ACHN (cell line): ENCODE measurements at regions not wholly inside any gene's neighbourhood (a gene's known extent, or its start where the extent isn't known, plus 50 kb on each side); places are given as distances from the start of the nearest gene placed in this dataset.
A peak's percentile ranks its signal among the peaks of the same experiment; 100 is the strongest.

Source experiments
- DNase-seq: peaks from one replicate; pipeline ENCODE4 v3.0.0-alpha.2; 2015
- in situ Hi-C: cut with HindIII; loops from 2 replicates; pipeline ENCODE4 v1.10.0; 2017; ENCODE audit warnings: low sequenced_read_pairs, low pct_ligation_motif_present, low pct_unique_long_range_greater_than_20kb

DNA sequence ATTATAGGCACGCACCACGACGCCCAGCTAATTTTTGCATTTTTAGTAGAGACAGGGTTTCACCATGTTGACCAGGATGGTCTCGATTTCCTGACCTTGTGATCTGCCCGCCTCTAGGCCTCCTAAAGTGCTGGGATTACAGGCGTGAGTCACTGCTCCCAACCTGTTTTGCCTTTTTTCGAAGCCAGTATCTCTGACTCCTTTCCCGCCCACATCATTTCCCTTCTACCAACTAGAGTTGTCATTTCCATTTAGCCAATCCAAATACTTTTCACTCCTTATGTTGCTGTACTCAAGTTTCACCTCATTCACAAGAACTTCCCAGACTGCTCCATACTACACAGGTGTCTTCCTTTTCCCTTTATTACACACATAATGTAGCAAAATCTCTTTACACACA lies 502.6 kb upstream of the CDH6 start:
- no peak for DNase-seq
- in situ Hi-C loops: no loop called here

DNA sequence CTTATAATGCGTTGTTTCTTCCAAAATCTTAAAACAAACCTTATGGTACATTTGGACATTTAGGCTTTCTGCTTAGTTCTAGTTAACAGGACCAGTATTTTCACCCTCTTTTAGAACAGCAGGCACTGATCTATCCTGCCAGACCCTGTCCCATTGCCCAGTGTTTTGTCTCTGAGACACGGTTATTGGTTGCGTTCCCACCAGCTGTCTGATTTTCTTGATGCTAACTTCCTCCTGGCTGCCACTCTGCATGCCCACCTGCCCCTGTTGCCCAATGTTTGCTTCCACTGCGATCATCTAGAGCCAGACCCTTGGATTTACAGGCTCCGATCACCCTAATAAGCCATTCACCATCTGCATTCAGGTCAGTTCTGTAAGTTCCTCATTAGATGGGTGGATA lies 506.0 kb upstream of the CDH6 start:
- in situ Hi-C loops: no loop called here

DNA sequence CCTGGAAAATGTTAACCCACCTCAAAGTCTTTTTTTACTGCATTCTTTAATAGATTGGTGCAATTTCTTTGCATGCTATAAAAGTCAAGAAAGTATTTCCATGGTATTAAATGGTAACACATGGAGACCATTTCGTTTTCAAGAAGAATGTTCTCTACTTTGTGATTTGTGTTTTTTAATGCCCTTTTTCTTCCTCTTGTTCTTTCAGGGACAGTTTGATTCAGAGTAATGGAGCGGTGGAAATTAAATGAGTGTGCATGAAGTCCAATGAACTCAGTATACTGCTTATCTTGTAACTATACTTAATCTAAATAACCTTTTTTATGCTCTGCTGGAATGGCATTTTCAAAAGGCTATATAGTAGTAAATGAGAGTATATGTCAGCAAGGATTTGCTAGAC lies 507.0 kb upstream of the CDH6 start:
- in situ Hi-C loops: no loop called here
- DNase-seq: no peak

More for the DNA sequence above, 506.0 kb upstream of the CDH6 start:
- DNase-seq: no peak

DNA sequence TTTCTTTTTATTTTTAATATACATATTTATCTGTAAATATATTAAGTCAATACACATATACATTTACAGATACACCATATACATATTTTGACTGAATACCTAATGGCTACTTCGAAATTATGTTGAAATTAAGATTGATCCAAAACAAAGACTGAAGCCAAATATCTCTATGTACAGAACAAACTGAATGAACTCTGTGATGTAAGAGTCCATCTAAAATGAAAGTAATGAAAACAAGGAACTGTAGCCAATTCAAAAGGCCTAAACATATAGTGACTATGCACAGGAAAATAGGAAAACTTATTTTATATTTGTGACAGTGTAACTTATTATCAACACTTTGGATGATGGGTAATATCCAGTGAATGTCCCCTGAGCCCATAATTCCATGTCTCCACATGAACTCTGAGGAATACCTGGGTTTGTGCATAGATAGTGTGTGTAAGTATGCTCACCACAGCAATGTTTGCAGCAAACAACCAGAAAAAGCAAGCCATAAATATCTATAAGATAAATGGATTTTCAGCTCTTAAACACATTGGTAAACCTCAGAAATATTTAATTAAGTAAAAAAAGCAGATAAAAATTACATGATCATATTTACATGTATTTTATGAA lies 517.2 kb upstream of the CDH6 start:
- no peak for DNase-seq
- in situ Hi-C loops: no loop called here

DNA sequence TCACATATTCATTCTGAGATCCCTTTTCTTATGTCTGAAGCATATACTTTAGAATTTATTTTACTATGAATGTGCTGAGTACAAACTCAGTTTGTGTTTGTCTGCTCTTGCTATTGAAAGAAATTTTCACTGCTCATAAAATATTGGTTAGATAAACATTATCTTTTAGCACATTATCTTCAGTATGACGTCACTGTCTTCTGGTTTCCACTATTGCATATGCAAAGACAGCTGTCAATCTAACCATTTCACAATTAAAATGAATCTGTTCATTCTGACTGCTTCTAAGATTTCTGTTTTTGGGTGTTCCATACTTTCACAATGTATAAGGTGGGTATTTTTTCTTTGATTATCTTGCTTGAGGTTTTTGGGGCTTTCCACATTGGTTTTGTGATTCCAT lies 526.2 kb upstream of the CDH6 start:
- DNase-seq: no peak

DNA sequence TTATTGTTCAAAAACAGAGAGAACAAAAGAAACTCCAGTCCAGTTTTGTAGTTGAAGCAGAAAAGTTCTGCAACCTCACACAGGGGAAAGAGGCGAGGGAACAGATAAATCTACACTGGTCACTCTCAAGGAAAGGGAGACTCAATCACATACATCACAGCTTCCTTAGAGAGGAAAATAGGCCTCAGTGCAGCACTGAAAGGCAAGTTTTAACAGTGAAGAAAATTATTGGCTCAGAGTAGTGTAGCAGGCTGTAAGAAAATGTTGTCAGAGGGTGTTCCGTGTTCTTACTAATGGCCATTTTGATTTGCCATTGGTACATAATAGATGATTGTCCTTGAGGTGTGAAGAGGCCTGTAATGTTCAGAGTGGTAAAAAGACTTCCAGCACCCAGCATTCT lies 530.0 kb upstream of the CDH6 start:
- no peak for DNase-seq
- in situ Hi-C loops: no loop called here

More for the DNA sequence above, 526.2 kb upstream of the CDH6 start:
- in situ Hi-C loops: no loop called here

DNA sequence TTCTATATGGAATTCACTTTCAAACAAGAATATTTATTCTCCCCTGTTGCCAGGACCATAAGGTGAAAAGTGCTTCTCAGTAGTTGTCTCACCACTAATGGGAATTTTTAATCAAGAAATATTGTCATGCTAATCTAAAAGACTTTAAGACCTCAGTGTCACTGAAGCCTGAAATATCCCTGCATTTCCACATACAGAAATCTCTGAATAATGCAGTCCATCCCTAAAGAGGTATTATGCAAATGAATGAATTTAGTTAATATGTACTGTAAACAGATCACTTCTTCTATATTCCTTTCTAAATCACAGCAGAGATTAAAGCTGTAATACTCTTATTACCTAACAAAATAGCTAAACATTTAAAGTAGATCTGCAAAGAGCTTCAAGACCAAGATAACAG lies 531.1 kb upstream of the CDH6 start:
- in situ Hi-C loops: no loop called here
- no peak for DNase-seq

DNA sequence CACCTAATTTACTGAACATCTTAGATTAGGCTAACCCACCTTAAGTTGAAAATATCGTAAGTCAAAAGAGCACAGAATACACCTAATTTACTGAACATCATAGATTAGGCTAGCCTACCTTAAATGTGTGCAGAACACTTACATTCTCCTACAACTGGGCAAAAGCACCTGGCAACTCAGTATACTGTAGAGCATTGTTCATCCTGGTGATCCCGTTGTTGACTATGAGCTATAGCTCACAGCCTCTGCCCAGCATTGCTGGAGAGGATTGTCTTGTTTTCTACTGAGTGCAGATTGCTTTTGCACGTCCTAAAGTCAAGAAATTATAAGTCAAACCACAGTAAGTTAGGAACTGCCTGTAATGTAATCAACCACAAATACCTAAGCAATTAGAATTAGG lies 531.8 kb upstream of the CDH6 start:
- in situ Hi-C loops: no loop called here
- DNase-seq: no peak

DNA sequence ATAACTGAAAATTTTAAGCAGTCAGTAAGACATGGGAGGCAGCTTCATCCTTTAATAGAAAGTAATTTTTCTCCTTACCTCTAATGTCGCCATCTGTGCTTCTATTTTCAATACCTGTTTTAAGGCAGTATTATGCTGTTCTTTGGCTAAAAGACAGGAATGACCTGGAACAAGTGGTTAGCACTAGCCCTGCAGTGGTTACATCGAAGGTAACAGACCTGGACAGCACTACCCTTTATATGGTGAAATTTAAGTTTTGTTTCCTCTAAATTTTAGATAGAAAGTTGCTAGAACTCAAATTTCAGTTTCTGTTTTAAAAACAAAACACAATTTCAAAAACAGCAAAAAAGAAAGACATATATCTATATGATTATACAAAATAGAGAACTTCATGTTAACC lies 534.1 kb upstream of the CDH6 start:
- in situ Hi-C loops: no loop called here
- no peak for DNase-seq

DNA sequence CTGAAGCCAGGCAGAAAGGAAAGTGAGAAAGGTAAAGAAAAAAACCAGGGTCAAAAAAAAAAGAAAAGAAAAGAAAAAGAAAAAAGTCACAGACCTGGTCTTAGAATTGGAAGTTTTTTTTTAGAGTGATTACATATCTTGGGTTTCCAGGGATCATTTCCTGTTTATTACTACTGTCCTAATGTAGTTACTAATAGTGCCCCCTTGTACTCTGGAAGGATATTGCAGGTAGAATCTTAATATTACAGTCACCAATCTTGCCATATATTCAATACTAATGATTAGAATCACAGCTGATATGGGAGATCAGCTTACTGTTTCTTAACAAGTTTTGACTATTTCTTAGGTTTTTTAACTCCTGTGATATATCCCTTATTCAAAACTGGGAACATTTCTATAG lies 543.2 kb upstream of the CDH6 start:
- DNase-seq: peak; percentile 8
- in situ Hi-C loops: no loop called here

DNA sequence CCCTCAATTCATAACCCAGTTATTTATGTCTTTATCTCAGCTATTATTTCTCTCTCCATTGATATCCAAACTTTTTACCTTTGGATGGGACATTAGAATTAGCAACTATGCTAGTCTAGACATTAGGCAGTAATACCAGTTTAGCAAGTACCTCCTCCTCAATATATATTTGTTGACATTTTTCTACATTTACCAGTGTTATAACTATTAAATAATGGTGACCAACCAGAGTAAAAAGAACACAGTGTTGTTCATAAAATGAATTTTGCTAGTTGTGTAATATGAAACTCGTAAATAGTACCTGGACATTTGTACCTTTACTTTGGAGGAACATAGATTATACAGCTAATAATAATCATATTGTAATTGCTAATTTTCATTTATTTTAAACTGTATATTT lies 554.6 kb upstream of the CDH6 start:
- no peak for DNase-seq
- in situ Hi-C loops: no loop called here

DNA sequence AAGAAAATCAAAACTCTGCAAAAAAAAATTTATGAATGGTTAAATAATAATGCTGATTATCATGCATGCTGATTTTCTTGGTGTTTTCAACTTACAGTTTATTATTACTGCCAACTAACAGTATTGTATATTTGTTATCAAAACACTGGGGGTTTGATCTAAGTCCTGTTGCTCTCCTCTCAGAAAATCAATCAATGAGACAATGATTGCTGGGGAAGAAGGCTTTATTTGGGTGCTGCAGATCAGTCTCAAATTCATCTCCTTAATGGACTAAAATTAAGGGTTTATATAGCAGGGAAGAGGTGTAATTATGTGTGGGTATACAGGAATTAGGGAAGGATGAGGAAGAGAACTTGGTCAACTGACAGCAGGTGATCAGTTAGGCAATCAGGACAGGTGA lies 565.5 kb upstream of the CDH6 start:
- DNase-seq: no peak
- in situ Hi-C loops: no loop called here

DNA sequence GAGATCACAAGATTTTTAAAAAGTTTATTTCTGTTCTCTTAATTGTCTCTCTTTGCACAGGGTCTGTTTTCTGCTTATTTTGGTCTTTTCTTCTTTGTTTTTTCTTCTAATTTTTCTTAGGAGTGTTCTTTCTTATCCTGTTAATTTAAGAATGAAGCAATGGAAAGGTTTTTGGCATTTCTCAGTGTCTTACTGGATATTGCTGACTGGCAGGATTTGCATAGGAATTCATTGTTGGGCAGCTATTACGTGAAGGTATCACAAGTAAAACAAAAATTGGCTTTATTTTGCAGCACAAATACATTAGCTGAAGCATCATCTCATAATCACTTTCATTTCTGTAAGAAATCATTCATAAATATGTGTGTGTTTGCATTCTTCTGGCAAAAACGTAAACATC lies 566.9 kb upstream of the CDH6 start:
- in situ Hi-C loops: no loop called here
- DNase-seq: no peak

DNA sequence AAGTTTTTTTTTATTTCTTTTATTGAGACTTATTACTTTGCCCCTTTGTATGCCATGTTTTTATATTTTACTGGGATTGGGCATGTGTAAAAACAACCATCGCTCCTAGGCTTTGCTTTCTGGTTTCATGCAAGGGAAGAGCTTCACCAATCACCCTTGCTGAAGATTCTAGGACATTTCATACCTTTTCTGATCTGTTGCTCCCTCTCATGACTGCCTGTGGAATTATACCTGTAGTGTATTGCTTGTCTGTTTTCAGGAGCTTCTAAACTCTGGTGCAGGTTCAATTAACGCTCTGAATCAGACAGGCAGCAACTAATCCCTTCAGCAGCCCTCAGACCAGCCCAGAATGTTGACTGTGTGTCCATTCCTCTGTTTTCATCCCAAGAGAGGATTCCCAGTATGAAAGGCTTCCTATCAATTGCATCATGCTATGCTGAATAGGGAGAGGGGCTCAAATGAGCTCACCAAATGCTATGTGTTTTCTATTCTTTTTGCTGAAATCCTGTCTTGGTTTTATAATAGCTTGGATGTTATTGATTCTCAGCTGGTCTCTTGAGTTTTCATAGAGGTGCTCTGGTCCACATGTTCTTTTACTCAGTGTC lies 572.9 kb upstream of the CDH6 start:
- in situ Hi-C loops: no loop called here
- no peak for DNase-seq

DNA sequence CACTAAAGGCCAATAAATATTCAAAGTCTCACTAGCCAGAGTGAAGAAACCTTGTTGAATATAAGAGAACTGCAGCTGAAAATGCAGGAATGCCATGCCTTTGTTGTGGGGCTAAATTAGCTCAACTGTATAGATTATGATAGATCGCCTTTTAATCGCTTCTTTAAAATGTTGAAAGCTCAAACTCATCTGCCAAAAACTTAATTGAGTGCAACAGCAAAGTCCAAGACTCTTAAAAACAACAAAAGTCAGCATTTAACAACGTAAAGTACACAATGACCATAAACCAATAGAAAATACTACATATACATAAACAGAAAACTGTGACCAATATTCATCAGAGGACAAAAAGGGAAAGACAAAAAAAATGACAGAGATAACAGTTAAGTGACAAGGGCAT lies 585.0 kb upstream of the CDH6 start:
- in situ Hi-C loops: no loop called here

DNA sequence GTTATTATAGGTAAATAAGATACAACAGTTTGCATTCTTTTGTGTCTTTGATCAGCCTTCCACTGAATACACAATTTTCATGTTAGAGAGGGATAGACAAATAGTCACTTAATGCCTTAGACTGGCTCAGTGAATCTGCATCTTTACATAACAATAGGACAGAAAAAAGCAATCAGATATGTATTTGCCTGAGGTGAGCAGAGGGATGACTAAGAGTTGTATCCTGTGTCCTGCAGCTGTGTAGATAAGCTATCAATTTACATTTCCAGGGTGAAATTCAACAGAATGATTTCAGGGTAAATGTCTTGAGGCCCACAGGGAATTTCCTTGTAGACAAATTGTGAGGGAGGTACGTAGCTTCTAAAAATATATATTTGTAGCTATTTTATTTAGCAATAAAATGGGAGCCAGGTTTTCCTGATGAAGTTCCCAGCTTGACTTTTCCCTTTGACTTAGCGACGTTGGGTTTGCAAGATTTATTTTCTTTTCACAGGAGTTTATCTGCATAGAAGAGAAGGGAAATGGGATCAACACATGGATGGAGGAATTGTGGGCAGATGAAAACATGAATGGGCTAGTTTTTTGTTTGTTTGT lies 586.1 kb upstream of the CDH6 start:
- in situ Hi-C loops: no loop called here
- no peak for DNase-seq

More for the DNA sequence above, 585.0 kb upstream of the CDH6 start:
- DNase-seq: no peak

DNA sequence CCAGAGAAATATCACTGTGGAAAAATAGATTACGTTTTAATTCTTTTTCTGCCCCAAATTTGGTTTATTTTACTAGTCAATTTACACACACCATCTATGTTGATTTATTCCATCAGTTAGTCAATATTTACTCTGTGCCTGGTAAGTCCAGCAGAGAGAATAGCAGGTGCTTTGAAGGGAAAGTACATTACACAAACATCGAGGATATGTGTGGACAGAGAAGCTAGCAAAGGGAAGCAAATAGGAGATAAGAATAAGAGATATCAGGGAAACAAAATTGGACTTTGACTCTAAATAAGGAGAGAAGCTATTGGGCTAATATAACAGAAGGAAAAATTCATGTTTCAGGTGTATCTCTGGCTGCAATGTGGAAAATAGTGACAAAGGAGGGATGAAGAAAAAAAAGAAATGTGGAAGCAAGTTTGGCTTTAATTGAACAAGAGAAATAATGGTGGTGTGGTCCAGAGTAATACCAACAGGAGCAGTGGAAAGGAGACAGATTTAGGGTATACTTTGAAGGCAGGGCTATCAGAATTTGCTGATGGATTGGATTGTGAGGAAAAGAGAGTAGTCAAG lies 587.7 kb upstream of the CDH6 start:
- in situ Hi-C loops: no loop called here
- no peak for DNase-seq

DNA sequence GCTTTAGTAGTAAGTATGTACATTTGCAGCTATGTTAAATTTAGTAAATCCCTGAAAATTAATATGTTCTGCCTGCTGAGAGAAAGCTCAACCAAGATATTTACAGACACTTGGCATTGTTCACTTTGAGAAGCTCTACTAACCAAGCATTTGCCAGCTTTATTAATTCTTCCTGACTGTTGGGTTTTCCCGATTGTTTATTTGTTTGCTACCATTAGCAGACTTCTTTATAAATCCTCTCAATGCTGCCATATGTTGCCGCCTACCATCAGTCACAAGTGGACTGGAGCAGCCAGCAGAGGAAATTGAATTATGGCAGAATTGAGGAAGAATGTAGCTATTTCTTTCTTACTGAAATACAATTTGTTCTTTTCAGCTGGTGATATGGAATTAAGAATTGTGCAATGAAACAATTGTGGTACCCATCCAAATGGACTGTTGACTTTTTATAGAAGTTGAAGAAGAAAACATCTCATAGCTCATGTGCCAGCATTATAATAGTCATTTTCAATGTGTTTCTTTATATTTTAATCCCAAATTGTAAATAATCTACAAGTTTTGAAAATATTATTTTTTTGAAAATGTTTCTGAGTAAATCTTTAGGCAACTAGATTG lies 588.7 kb upstream of the CDH6 start:
- no peak for DNase-seq
- in situ Hi-C loops: no loop called here

DNA sequence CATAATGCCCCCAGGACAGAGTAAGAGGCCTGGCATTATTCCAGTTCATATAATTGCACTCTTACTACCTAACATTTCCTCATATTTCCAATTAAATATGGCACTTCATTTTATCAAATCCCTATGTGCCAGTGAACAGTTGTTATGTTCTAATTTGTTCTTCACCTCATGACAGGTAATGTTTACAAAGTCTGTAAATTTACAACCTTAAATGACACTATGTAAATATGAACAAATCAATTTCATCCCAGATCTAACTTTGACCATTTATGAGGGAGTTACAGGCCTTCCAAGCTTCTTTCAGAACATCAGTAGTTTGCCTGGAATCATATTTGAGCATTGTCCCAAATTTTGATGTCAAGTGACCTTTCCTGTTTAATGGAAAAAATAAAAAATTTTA lies 592.6 kb upstream of the CDH6 start:
- DNase-seq: no peak
- in situ Hi-C loops: no loop called here
